B cell (primary cell): ENCODE measurements at regions not wholly inside any gene's neighbourhood (a gene's known extent, or its start where the extent isn't known, plus 50 kb on each side); places are given as distances from the start of the nearest gene placed in this dataset.

Source experiments
- ATAC-seq: fragments of 200-7000 bp; cut with Tn5 transposase; one replicate; pipeline ENCODE4 v1.10.0; 2021; ENCODE audit warnings: low read depth, mild to moderate bottlenecking, moderate number of reproducible peaks, moderate library complexity
- CTCF ChIA-PET: fragments of 350-600 bp; sonication (Branson Sonifier 250); formaldehyde crosslinking; loops from one replicate; lab custom pipeline; 2021; ENCODE audit warnings: antibody characterized with exemption, inconsistent platforms; lab: Charles Lee
- POLR2A ChIA-PET: fragments of 350-600 bp; sonication (Branson Sonifier 250); formaldehyde crosslinking; loops from one replicate; lab custom pipeline; 2021; ENCODE audit warnings: antibody characterized with exemption; lab: Charles Lee
- DNase-seq: peaks from one replicate; pipeline ENCODE4 v3.0.0; 2013
- H2AFZ ChIP-seq: 2 replicates; pipeline ENCODE4 v1.6.1; 2012; ENCODE audit warnings: mild to moderate bottlenecking, low read depth, low read length; ENCODE audit not compliant: insufficient read depth, poor library complexity, severe bottlenecking
- H3K27ac ChIP-seq, 2 donors: 1 replicate in 1 of 2; 2 replicates in 1 of 2; pipeline ENCODE4 v1.5.1; 2012 to 2013; ENCODE audit warnings: low read length in 2 of 2, mild to moderate bottlenecking in 2 of 2, moderate library complexity in 1 of 2
- H3K27me3 ChIP-seq, 4 experiments: fragments of 200-600 bp in 1 of 4; sonication (generic) in 1 of 4; replicated peaks in 1 of 4; 1 replicate in 2 of 4; 2 replicates in 2 of 4; pipeline versions ENCODE4 v1.6.1 to v1.7.0; 2013 to 2016; ENCODE audit warnings: low read length in 3 of 4, mild to moderate bottlenecking in 2 of 4, mixed read lengths in 1 of 4, moderate library complexity in 1 of 4; ENCODE audit not compliant: insufficient read depth in 4 of 4, control insufficient read depth in 3 of 4; ENCODE audit errors: control extremely low read depth in 1 of 4
- H3K36me3 ChIP-seq, 2 experiments: replicated peaks in 1 of 2; 1 replicate in 1 of 2; 2 replicates in 1 of 2; pipeline versions ENCODE4 v1.6.1 to v1.7.1; 2013; ENCODE audit warnings: low read length in 1 of 2; ENCODE audit not compliant: insufficient read depth in 2 of 2, control insufficient read depth in 1 of 2; ENCODE audit errors: control extremely low read depth in 1 of 2, extremely low read depth in 1 of 2
- H3K4me1 ChIP-seq, 2 donors: fragments of 200-600 bp in 1 of 2; sonication (generic) in 1 of 2; 1 replicate in 1 of 2; 2 replicates in 1 of 2; pipeline versions ENCODE4 v1.5.1 to v1.6.1; 2013 to 2017; ENCODE audit warnings: low read length in 2 of 2; ENCODE audit not compliant: control insufficient read depth in 2 of 2, insufficient read depth in 2 of 2
- H3K4me2 ChIP-seq: replicated peaks from 2 replicates; pipeline ENCODE3; 2012; ENCODE audit warnings: mild to moderate bottlenecking, low read depth, low read length; ENCODE audit not compliant: poor library complexity, severe bottlenecking
- H3K4me3 ChIP-seq, 5 experiments: fragments of 200-600 bp in 1 of 5; sonication (generic) in 1 of 5; 1 replicate in 3 of 5; 2 replicates in 2 of 5; pipeline versions ENCODE4 v1.5.1 to v1.7.0; 2011 to 2016; ENCODE audit warnings: low read length in 4 of 5, mild to moderate bottlenecking in 4 of 5, low read depth in 2 of 5, control low read depth in 1 of 5, moderate library complexity in 1 of 5; ENCODE audit not compliant: insufficient read depth in 1 of 5; ENCODE audit errors: control extremely low read depth in 1 of 5, extremely low read depth in 1 of 5
- H3K79me2 ChIP-seq: fragments of 200-600 bp; sonication (generic); one replicate; pipeline ENCODE4 v1.6.0; 2016; ENCODE audit warnings: low read length; ENCODE audit not compliant: control insufficient read depth, insufficient read depth
- H3K9ac ChIP-seq: fragments of 200-600 bp; sonication (generic); 2 replicates; pipeline ENCODE4 v1.6.1; 2017; ENCODE audit warnings: mild to moderate bottlenecking, low read length, moderate library complexity
- H3K9me3 ChIP-seq, 3 donors: one replicate each; pipeline versions ENCODE4 v1.6.1 to v1.7.1; 2013; ENCODE audit warnings: low read length in 2 of 3; ENCODE audit not compliant: control insufficient read depth in 2 of 3, insufficient read depth in 1 of 3; ENCODE audit errors: control extremely low read depth in 1 of 3
- H4K20me1 ChIP-seq: 2 replicates; pipeline ENCODE4 v1.6.0; 2012; ENCODE audit warnings: mild to moderate bottlenecking, low read length; ENCODE audit not compliant: insufficient read depth, control insufficient read depth, poor library complexity, severe bottlenecking
- H3K27ac Mint-ChIP-seq: one replicate; pipeline ENCODE4 v1.8.0; 2021; ENCODE audit warnings: mixed read lengths
- H3K27me3 Mint-ChIP-seq: one replicate; pipeline ENCODE4 v1.8.0; 2021; ENCODE audit warnings: mixed read lengths
- H3K4me1 Mint-ChIP-seq: one replicate; pipeline ENCODE4 v1.8.0; 2021; ENCODE audit warnings: mixed read lengths
- H3K4me3 Mint-ChIP-seq: one replicate; pipeline ENCODE4 v1.8.0; 2021; ENCODE audit warnings: mixed read lengths
- H3K9me3 Mint-ChIP-seq: one replicate; pipeline ENCODE4 v1.8.0; 2022; ENCODE audit warnings: mixed read lengths; ENCODE audit not compliant: insufficient read depth
- EZH2 ChIP-seq: IDR thresholded peaks from 2 replicates; pipeline ENCODE4 v1.6.1; 2012; ENCODE audit warnings: borderline replicate concordance, low read depth, mild to moderate bottlenecking, moderate library complexity, low read length; ENCODE audit not compliant: insufficient read depth, poor library complexity, severe bottlenecking
- WGBS: methylation state at CpG from one replicate; pipeline ENCODE4 v1.1.5; 2013; ENCODE audit warnings: missing lambda C conversion rate; ENCODE audit not compliant: insufficient coverage; 5-methylcytosine and 5-hydroxymethylcytosine counted together
- intact Hi-C: fragments of 100-400 bp; cut with micrococcal nuclease; formaldehyde crosslinking; loops from one replicate; pipeline ENCODE4 v1.10.0; 2022
- TF ChIP-seq, protein P1 (sequence below): fragments of 200-600 bp; IDR thresholded peaks from one replicate; pipeline ENCODE4 v1.8.0; 2022; ENCODE audit warnings: antibody characterized with exemption, mild to moderate bottlenecking

DNA sequence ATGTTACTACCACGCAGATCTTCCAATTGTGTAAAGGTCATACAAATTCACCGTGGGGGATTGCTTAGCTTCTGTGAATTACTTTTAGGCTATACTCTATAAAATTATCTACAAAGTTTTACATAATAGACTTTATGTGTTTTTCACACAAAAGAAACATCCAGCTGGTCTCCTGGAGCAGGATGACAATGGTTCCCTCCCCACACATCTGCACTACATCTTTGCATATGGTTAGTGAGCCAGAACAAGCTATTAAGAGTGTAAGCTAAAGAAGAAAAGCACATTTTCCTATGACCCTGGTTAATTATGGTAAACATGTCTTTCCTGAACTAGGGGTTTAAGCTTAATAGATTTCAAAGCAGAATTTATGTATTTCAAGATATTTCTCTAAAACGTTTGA is 295.1 kb downstream of the ASXL3 start:
- H3K27me3 ChIP-seq = no peaks in the 10 kb centered on the region
- no peaks in the 10 kb centered on the region for H3K79me2 ChIP-seq
- Mint-ChIP-seq H3K27ac (no peak overlapping the region), H3K9me3 (no peaks in the 10 kb centered on the region), H3K4me1 (no peaks in the 10 kb centered on the region), H3K4me3 (no peak overlapping the region), H3K27me3 (no peaks in the 10 kb centered on the region)
- no peaks in the 10 kb centered on the region for H4K20me1 ChIP-seq
- no peak overlapping the region for H3K27ac ChIP-seq
- no peak overlapping the region for H3K4me3 ChIP-seq
- no peaks in the 10 kb centered on the region for H3K9me3 ChIP-seq
- H2AFZ ChIP-seq = no peak overlapping the region
- no CpG with 5 or more reads among the region's 3 CpGs for WGBS
- no peaks in the 10 kb centered on the region for H3K4me1 ChIP-seq
- CTCF ChIA-PET = no interaction called here
- no peak overlapping the region for H3K4me2 ChIP-seq
- no peak for TF ChIP-seq EZH2
- TF ChIP-seq, protein P1, sequence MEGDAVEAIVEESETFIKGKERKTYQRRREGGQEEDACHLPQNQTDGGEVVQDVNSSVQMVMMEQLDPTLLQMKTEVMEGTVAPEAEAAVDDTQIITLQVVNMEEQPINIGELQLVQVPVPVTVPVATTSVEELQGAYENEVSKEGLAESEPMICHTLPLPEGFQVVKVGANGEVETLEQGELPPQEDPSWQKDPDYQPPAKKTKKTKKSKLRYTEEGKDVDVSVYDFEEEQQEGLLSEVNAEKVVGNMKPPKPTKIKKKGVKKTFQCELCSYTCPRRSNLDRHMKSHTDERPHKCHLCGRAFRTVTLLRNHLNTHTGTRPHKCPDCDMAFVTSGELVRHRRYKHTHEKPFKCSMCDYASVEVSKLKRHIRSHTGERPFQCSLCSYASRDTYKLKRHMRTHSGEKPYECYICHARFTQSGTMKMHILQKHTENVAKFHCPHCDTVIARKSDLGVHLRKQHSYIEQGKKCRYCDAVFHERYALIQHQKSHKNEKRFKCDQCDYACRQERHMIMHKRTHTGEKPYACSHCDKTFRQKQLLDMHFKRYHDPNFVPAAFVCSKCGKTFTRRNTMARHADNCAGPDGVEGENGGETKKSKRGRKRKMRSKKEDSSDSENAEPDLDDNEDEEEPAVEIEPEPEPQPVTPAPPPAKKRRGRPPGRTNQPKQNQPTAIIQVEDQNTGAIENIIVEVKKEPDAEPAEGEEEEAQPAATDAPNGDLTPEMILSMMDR = no peak
- DNase-seq (no peak), ATAC-seq (no peak)
- H3K36me3 ChIP-seq = no peaks in the 10 kb centered on the region
- intact Hi-C loops = no loop called here
- no peak overlapping the region for H3K9ac ChIP-seq
- POLR2A ChIA-PET = no interaction called here

DNA sequence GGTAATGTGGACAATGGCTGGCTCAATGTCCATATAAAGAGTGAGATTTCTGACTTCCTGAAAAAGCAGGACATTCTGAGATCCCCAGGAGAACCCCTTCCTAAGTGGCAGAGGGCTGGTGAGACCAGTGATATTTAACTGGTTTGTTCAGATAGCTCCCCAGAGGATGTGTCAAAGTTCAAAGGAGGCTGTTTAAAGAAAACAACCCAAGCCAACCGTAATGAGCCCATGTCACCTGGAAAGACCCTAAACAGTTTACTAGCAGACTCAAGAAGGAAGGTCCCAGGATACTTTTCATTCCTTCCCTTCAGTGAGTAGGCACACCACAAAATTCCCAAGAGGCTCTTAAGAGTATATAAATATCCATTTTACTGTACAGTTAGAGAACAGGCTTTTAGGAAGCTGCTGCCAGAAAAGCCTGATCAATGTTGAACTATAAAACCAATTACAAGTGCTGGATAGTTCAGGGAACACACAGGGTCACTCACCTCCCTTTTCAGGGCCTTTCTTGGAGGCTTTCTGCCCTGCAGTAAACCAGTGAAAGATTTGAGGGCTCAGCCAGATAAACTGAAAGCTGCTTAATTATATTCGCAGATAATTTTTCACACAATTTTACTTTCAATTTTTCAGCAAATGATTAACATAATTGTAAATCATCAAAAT is 293.5 kb downstream of the ASXL3 start:
- POLR2A ChIA-PET = no interaction called here
- no peaks in the 10 kb centered on the region for H3K9me3 ChIP-seq
- TF ChIP-seq, protein P1 = no peak
- H2AFZ ChIP-seq = no peak overlapping the region
- no peak for ATAC-seq
- H4K20me1 ChIP-seq = no peaks in the 10 kb centered on the region
- no peak for DNase-seq
- 17% methylated on average over 1 of the region's 2 CpGs for WGBS
- intact Hi-C loops = no loop called here
- H3K4me1 ChIP-seq = no peaks in the 10 kb centered on the region
- H3K79me2 ChIP-seq = no peaks in the 10 kb centered on the region
- no peak overlapping the region for H3K27ac ChIP-seq
- no peaks in the 10 kb centered on the region for H3K4me1 Mint-ChIP-seq
- no peak overlapping the region for H3K27ac Mint-ChIP-seq
- no peaks in the 10 kb centered on the region for H3K36me3 ChIP-seq
- H3K9ac ChIP-seq = no peak overlapping the region
- no peak overlapping the region for H3K4me2 ChIP-seq
- H3K4me3 ChIP-seq = no peak overlapping the region
- no peaks in the 10 kb centered on the region for H3K27me3 Mint-ChIP-seq
- CTCF ChIA-PET = no interaction called here
- no peak overlapping the region for H3K4me3 Mint-ChIP-seq
- no peaks in the 10 kb centered on the region for H3K27me3 ChIP-seq
- peaks cover under 1% of the 10 kb centered on the region for H3K9me3 Mint-ChIP-seq
